CD4-positive, alpha-beta T cell (primary cell): ENCODE measurements at regions not wholly inside any gene's neighbourhood (a gene's known extent, or its start where the extent isn't known, plus 50 kb on each side); places are given as distances from the start of the nearest gene placed in this dataset.

Experiments
- ATAC-seq: fragments of 200-7000 bp; cut with Tn5 transposase; one replicate; pipeline ENCODE4 v1.10.0; 2022; ENCODE audit warnings: mild to moderate bottlenecking; ENCODE audit not compliant: poor library complexity
- CTCF ChIA-PET: fragments of 350-600 bp; sonication (Branson Sonifier 250); formaldehyde crosslinking; loops from one replicate; lab custom pipeline; 2021; ENCODE audit warnings: antibody characterized with exemption, inconsistent platforms; lab: Charles Lee
- POLR2A ChIA-PET: fragments of 350-600 bp; sonication (Branson Sonifier 250); formaldehyde crosslinking; loops from one replicate; lab custom pipeline; 2021; ENCODE audit warnings: antibody characterized with exemption, inconsistent platforms; lab: Charles Lee
- DNase-seq, 14 experiments: peaks; one replicate each; pipeline ENCODE4 v3.0.0-alpha.2; 2013 to 2020; ENCODE audit warnings: mixed read lengths in 2 of 14
- H3K27ac ChIP-seq, 2 donors: one replicate each; pipeline versions ENCODE4 v1.5.1 to v1.7.0; 2013; ENCODE audit warnings: low read length in 2 of 2, low read depth in 1 of 2, mild to moderate bottlenecking in 1 of 2
- H3K27me3 ChIP-seq, 2 experiments: 1 replicate in 1 of 2; 2 replicates in 1 of 2; pipeline versions ENCODE4 v1.6.1 to v1.7.0; 2013; ENCODE audit warnings: low read length in 2 of 2, control low read depth in 1 of 2, mild to moderate bottlenecking in 1 of 2, moderate library complexity in 1 of 2; ENCODE audit not compliant: insufficient read depth in 2 of 2, control insufficient read depth in 1 of 2
- H3K36me3 ChIP-seq: one replicate; pipeline ENCODE4 v1.6.1; 2013; ENCODE audit warnings: low read length, control low read depth; ENCODE audit not compliant: insufficient read depth
- H3K4me1 ChIP-seq: one replicate; pipeline ENCODE4 v1.6.1; 2013; ENCODE audit warnings: low read length, control low read depth; ENCODE audit not compliant: insufficient read depth
- H3K4me3 ChIP-seq: one replicate; pipeline ENCODE4 v1.5.1; 2013; ENCODE audit warnings: mild to moderate bottlenecking, low read length, moderate library complexity
- H3K9me3 ChIP-seq, 2 experiments: 1 replicate in 1 of 2; 2 replicates in 1 of 2; pipeline versions ENCODE4 v1.6.1 to v1.7.0; 2013; ENCODE audit warnings: low read length in 2 of 2, mild to moderate bottlenecking in 2 of 2, control low read depth in 1 of 2, moderate library complexity in 1 of 2; ENCODE audit not compliant: control insufficient read depth in 1 of 2, insufficient read depth in 1 of 2
- H3K27ac Mint-ChIP-seq: one replicate; pipeline ENCODE4 v1.8.0; 2020; ENCODE audit warnings: mixed read lengths
- H3K27me3 Mint-ChIP-seq: one replicate; pipeline ENCODE4 v1.8.0; 2021; ENCODE audit warnings: mixed read lengths
- H3K36me3 Mint-ChIP-seq: one replicate; pipeline ENCODE4 v1.8.0; 2021; ENCODE audit warnings: low read depth, mixed read lengths
- H3K4me1 Mint-ChIP-seq: one replicate; pipeline ENCODE4 v1.8.0; 2021; ENCODE audit warnings: low read depth, mixed read lengths
- H3K4me3 Mint-ChIP-seq: one replicate; pipeline ENCODE4 v1.8.0; 2020; ENCODE audit warnings: mild to moderate bottlenecking, mixed read lengths
- H3K9me3 Mint-ChIP-seq: one replicate; pipeline ENCODE4 v1.8.0; 2020; ENCODE audit warnings: mixed read lengths
- CTCF ChIP-seq: fragments of 200-600 bp; IDR thresholded peaks from one replicate; pipeline ENCODE4 v1.8.0; 2022; ENCODE audit warnings: antibody characterized with exemption, mild to moderate bottlenecking
- intact Hi-C, 2 experiments: fragments of 100-400 bp; cut with DNase I in 1 of 2; cut with micrococcal nuclease in 1 of 2; formaldehyde crosslinking; loops; one replicate each; pipeline versions ENCODE4 v1.15.1 to v1.9.0; 2023 to 2025; cut with DNase I, micrococcal nuclease

GRCh38 chr2:12001621-12002020 is 255.2 kb downstream of the LPIN1 start:
- H3K36me3 Mint-ChIP-seq, result no peaks in the 10 kb centered on the region
- POLR2A ChIA-PET, result no interaction called here
- Histone ChIP-seq H3K4me1 (peaks cover 11% of the 10 kb centered on the region), H3K36me3 (no peaks in the 10 kb centered on the region), H3K9me3 (no peaks in the 10 kb centered on the region), H3K4me3 (no peak overlapping the region), H3K27me3 (peaks cover 0 to 6% of the 10 kb centered on the region in 2 experiments), H3K27ac (no peak overlapping the region)
- ATAC-seq (no peak), DNase-seq (no peak)
- no peaks in the 10 kb centered on the region for H3K27me3 Mint-ChIP-seq
- H3K4me3 Mint-ChIP-seq, result no peak overlapping the region
- H3K9me3 Mint-ChIP-seq, result no peaks in the 10 kb centered on the region
- H3K27ac Mint-ChIP-seq, result no peak overlapping the region
- intact Hi-C loops, result no loop called here
- H3K4me1 Mint-ChIP-seq, result peaks cover 34% of the 10 kb centered on the region
- CTCF ChIA-PET, result no interaction called here
- no peak for TF ChIP-seq CTCF

- peaks cover 0 to 6% of the 10 kb centered on the region in 2 experiments for H3K27me3 ChIP-seq
- Mint-ChIP-seq H3K4me3 (no peak overlapping the region), H3K36me3 (no peaks in the 10 kb centered on the region), H3K9me3 (no peaks in the 10 kb centered on the region), H3K4me1 (peaks cover 38% of the 10 kb centered on the region), H3K27ac (no peak overlapping the region), H3K27me3 (no peaks in the 10 kb centered on the region)
- no peak for TF ChIP-seq CTCF
- intact Hi-C loops, result no loop called here
- no peak for ATAC-seq
- ChIA-PET CTCF (no interaction called here), POLR2A (no interaction called here)
- H3K4me1 ChIP-seq, result peaks cover 13% of the 10 kb centered on the region
- H3K9me3 ChIP-seq, result no peaks in the 10 kb centered on the region
- no peak for DNase-seq
- no peaks in the 10 kb centered on the region for H3K36me3 ChIP-seq
- no peak overlapping the region for H3K4me3 ChIP-seq
- no peak overlapping the region for H3K27ac ChIP-seq
Measured at GRCh38 chr2:12002215-12002614, 255.8 kb downstream of the LPIN1 start.

GRCh38 chr2:12004713-12005112 is 258.3 kb downstream of the LPIN1 start:
- H3K27me3 ChIP-seq, result peaks cover 0 to 6% of the 10 kb centered on the region in 2 experiments
- ChIA-PET POLR2A (no interaction called here), CTCF (no interaction called here)
- intact Hi-C loops, result no loop called here
- H3K27ac Mint-ChIP-seq, result no peak overlapping the region
- DNase-seq (no peak), ATAC-seq (no peak)
- no peaks in the 10 kb centered on the region for H3K9me3 ChIP-seq
- no peak overlapping the region for H3K27ac ChIP-seq
- H3K4me1 Mint-ChIP-seq, result peaks cover 34% of the 10 kb centered on the region
- no peaks in the 10 kb centered on the region for H3K9me3 Mint-ChIP-seq
- H3K27me3 Mint-ChIP-seq, result no peaks in the 10 kb centered on the region
- no peak overlapping the region for H3K4me3 Mint-ChIP-seq
- peaks cover 13% of the 10 kb centered on the region for H3K4me1 ChIP-seq
- H3K36me3 Mint-ChIP-seq, result no peaks in the 10 kb centered on the region
- no peaks in the 10 kb centered on the region for H3K36me3 ChIP-seq
- no peak for TF ChIP-seq CTCF
- H3K4me3 ChIP-seq, result no peak overlapping the region
